A549 (cell line): ENCODE measurements at regions not wholly inside any gene's neighbourhood (a gene's known extent, or its start where the extent isn't known, plus 50 kb on each side); places are given as distances from the start of the nearest gene placed in this dataset.

Source experiments
- ATAC-seq, 2 experiments: fragments of 200-7000 bp in 1 of 2; fragments of >200 bp in 1 of 2; cut with Nextera tagmentation in 1 of 2; cut with Tn5 transposase in 1 of 2; 3 replicates each; pipeline versions ENCODE4 v1.8.0 to v1.9.1; 2018 to 2020; ENCODE audit warnings: mild to moderate bottlenecking in 1 of 2, moderate library complexity in 1 of 2
- CTCF ChIA-PET: fragments of 300-600 bp; sonication (Branson Sonifier 250); formaldehyde crosslinking; extraction: SDS; loops from one replicate; lab custom pipeline; 2021; ENCODE audit warnings: antibody characterized with exemption, inconsistent platforms; lab: Yijun Ruan, JAX
- POLR2A ChIA-PET: fragments of 350-600 bp; formaldehyde crosslinking; extraction: SDS; loops from one replicate; lab custom pipeline; 2021; ENCODE audit warnings: antibody characterized with exemption, inconsistent platforms; lab: Yijun Ruan, JAX
- DNase-seq, 2 experiments: peaks; one replicate each; pipeline versions ENCODE4 v3.0.0 to v3.0.0-alpha.2; 2011 to 2016; ENCODE audit warnings: low read depth in 1 of 2, low spot score in 1 of 2
- FAIRE-seq: peaks from 2 replicates; lab custom pipeline; 2011; peaks lifted over from hg19 to GRCh38; lab: Jason Lieb, UNC
- H3K27ac ChIP-seq, 2 experiments: fragments of >200 bp; sonication (Bioruptor Twin); formaldehyde crosslinking; 3 replicates each; pipeline ENCODE4 v1.5.1; 2016 to 2017
- H3K4me1 ChIP-seq: fragments of >200 bp; sonication (Bioruptor Twin); formaldehyde crosslinking; 3 replicates; pipeline ENCODE4 v1.6.1; 2016
- H3K4me2 ChIP-seq: fragments of >200 bp; sonication (Bioruptor Twin); formaldehyde crosslinking; 3 replicates; pipeline ENCODE4 v1.6.1; 2016
- H3K4me3 ChIP-seq: fragments of >200 bp; sonication (Bioruptor Twin); formaldehyde crosslinking; 3 replicates; pipeline ENCODE4 v1.5.1; 2016
- H3K9me3 ChIP-seq: fragments of >200 bp; sonication (Bioruptor Twin); formaldehyde crosslinking; 3 replicates; pipeline ENCODE4 v1.6.1; 2016
- BCL3 ChIP-seq: fragments of >200 bp; sonication (Bioruptor Twin); formaldehyde crosslinking; IDR thresholded peaks from 3 replicates; pipeline ENCODE4 v1.6.1; 2016
- BHLHE40 ChIP-seq: IDR thresholded peaks from 2 replicates; pipeline ENCODE4 v1.6.1; 2012; ENCODE audit warnings: low read depth, low read length, inconsistent platforms
- CEBPB ChIP-seq, 2 experiments: fragments of >200 bp in 1 of 2; sonication (Bioruptor Twin) in 1 of 2; formaldehyde crosslinking in 1 of 2; IDR thresholded peaks; 2 replicates each; pipeline ENCODE4 v1.6.1; 2012 to 2016
- CHD2 ChIP-seq: fragments of 150-350 bp; IDR thresholded peaks from 2 replicates; pipeline ENCODE4 v1.6.1; 2014; ENCODE audit warnings: low read length; ENCODE audit not compliant: partially characterized antibody
- CHD4 ChIP-seq: fragments of 200-600 bp; sonication (generic); IDR thresholded peaks from 2 replicates; pipeline ENCODE4 v1.6.1; 2016; ENCODE audit warnings: antibody characterized with exemption, mild to moderate bottlenecking, borderline replicate concordance
- CTCF ChIP-seq: fragments of >200 bp; sonication (Bioruptor Twin); formaldehyde crosslinking; IDR thresholded peaks from 3 replicates; pipeline ENCODE4 v1.5.1; 2016
- EHMT2 ChIP-seq: fragments of 200-600 bp; sonication (generic); IDR thresholded peaks from 2 replicates; pipeline ENCODE4 v1.6.1; 2016; ENCODE audit warnings: antibody characterized with exemption, low read depth, mild to moderate bottlenecking, moderate library complexity
- EP300 ChIP-seq, 2 experiments: fragments of >200 bp; sonication (Bioruptor Twin); formaldehyde crosslinking; IDR thresholded peaks; 2 replicates in 1 of 2; 3 replicates in 1 of 2; pipeline ENCODE4 v1.6.1; 2016 to 2017
- ESRRA ChIP-seq: fragments of 150-350 bp; IDR thresholded peaks from 2 replicates; pipeline ENCODE4 v1.6.1; 2014; ENCODE audit warnings: mild to moderate bottlenecking, low read length, borderline replicate concordance
- FOSB ChIP-seq: fragments of 250-450 bp; sonication (Bioruptor Pico); IDR thresholded peaks from 2 replicates; pipeline ENCODE4 v1.5.0; 2020; ENCODE audit warnings: mild to moderate bottlenecking, moderate library complexity
- HDAC2 ChIP-seq: fragments of 200-600 bp; sonication (generic); IDR thresholded peaks from 2 replicates; pipeline ENCODE4 v1.6.1; 2016
- HEYL ChIP-seq: fragments of 250-450 bp; sonication (Bioruptor Pico); IDR thresholded peaks from 2 replicates; pipeline ENCODE4 v1.8.0; 2021; ENCODE audit warnings: mild to moderate bottlenecking, moderate library complexity
- HMGXB4 ChIP-seq: fragments of 250-450 bp; sonication (Bioruptor Pico); IDR thresholded peaks from 2 replicates; pipeline ENCODE4 v1.5.0; 2021; ENCODE audit warnings: mild to moderate bottlenecking, moderate library complexity, borderline replicate concordance
- JUN ChIP-seq, 2 experiments: fragments of >200 bp; sonication (Bioruptor Twin); formaldehyde crosslinking; IDR thresholded peaks; 2 replicates in 1 of 2; 3 replicates in 1 of 2; pipeline ENCODE4 v1.6.1; 2016 to 2017
- KDM5A ChIP-seq: fragments of 200-600 bp; sonication (generic); IDR thresholded peaks from 2 replicates; pipeline ENCODE4 v1.6.1; 2016; ENCODE audit warnings: antibody characterized with exemption, mild to moderate bottlenecking
- NPAS2 ChIP-seq: fragments of 250-450 bp; sonication (Bioruptor Pico); IDR thresholded peaks from 2 replicates; pipeline ENCODE4 v1.8.0; 2022; ENCODE audit warnings: mild to moderate bottlenecking, moderate library complexity, borderline replicate concordance
- POLR2A ChIP-seq: IDR thresholded peaks from 2 replicates; pipeline ENCODE4 v1.6.1; 2012; ENCODE audit warnings: mild to moderate bottlenecking, low read length
- RFX5 ChIP-seq: fragments of 450-650 bp; IDR thresholded peaks from 2 replicates; pipeline ENCODE4 v1.7.1; 2014; ENCODE audit warnings: antibody characterized with exemption, mild to moderate bottlenecking, moderate library complexity
- RNF2 ChIP-seq: fragments of 200-600 bp; sonication (generic); IDR thresholded peaks from 2 replicates; pipeline ENCODE4 v1.6.1; 2016; ENCODE audit warnings: low read depth, mild to moderate bottlenecking, antibody characterized with exemption, moderate library complexity, borderline replicate concordance
- SREBF2 ChIP-seq: fragments of 450-650 bp; IDR thresholded peaks from 2 replicates; pipeline ENCODE4 v1.6.1; 2014; ENCODE audit warnings: mild to moderate bottlenecking, moderate library complexity
- TP53 ChIP-seq: fragments of 250-450 bp; sonication (Bioruptor Pico); IDR thresholded peaks from 2 replicates; pipeline ENCODE4 v1.5.0; 2021; ENCODE audit warnings: mild to moderate bottlenecking, moderate library complexity
- ZC3H11A ChIP-seq: fragments of 450-650 bp; IDR thresholded peaks from 2 replicates; pipeline ENCODE4 v1.6.1; 2014; ENCODE audit warnings: antibody characterized with exemption, mild to moderate bottlenecking
- ZFP36 ChIP-seq: fragments of 450-650 bp; IDR thresholded peaks from 2 replicates; pipeline ENCODE4 v1.6.1; 2014; ENCODE audit warnings: borderline replicate concordance; ENCODE audit not compliant: partially characterized antibody
- WGBS: methylation state at CpG from one replicate; pipeline ENCODE4 v1.1.6; 2017; ENCODE audit errors: missing lambda C conversion rate; 5-methylcytosine and 5-hydroxymethylcytosine counted together

DNA sequence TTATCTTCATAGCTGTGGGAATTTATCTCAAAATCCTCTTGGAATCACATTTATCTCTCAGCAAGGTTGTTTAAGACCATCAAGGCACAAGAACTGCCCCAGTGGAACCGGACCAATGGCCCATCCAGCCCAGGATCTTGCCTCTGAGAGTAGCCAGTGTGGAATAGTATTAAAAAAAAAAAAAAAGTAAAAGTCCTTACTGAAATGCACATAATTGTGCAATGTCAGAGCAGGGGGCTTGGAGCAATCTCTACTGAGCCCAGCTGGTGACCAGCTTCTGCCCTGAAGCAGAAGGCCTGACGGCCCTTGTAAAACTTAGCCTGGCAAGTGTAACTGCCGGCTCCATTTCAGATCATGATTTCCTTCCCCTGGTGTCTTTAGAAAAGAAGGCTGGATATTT, 355.6 kb upstream of the PIK3C3 start:
- 26% methylated on average over 3 of the region's 3 CpGs for WGBS
- ATAC-seq, result no peak

GRCh38 chr18:41594582-41594981, 360.5 kb upstream of the PIK3C3 start:
- ChIA-PET POLR2A (no interaction called here), CTCF (no interaction called here)
- Histone ChIP-seq H3K4me3 (no peak overlapping the region), H3K27ac (no peak overlapping the region), H3K9me3 (no peaks in the 10 kb centered on the region), H3K4me1 (no peaks in the 10 kb centered on the region), H3K4me2 (no peak overlapping the region)
- TF ChIP-seq POLR2A, result no peak
- no peak for TF ChIP-seq BHLHE40
- TF ChIP-seq CHD4, result no peak
- no peak for TF ChIP-seq RNF2
- TF ChIP-seq ZFP36, result no peak
- no peak for TF ChIP-seq ESRRA
- no peak for TF ChIP-seq HMGXB4
- TF ChIP-seq HEYL (CRISPR knock-in tag), result no peak
- no peak for TF ChIP-seq ZC3H11A
- no peak for TF ChIP-seq SREBF2
- TF ChIP-seq KDM5A, result no peak
- TF ChIP-seq TP53 (CRISPR knock-in tag), result no peak
- TF ChIP-seq JUN (IDR thresholded peaks at IDR 0.05), result no peak
- no peak for TF ChIP-seq CEBPB (IDR thresholded peaks at IDR 0.05)
- TF ChIP-seq BCL3, result no peak
- 14% methylated on average over 3 of the region's 3 CpGs for WGBS
- FAIRE-seq (no peak), ATAC-seq (no peak), DNase-seq (no peak)

More for the DNA sequence above, 355.6 kb upstream of the PIK3C3 start:
- Histone ChIP-seq H3K9me3 (no peaks in the 10 kb centered on the region), H3K27ac (no peak overlapping the region), H3K4me3 (no peak overlapping the region), H3K4me1 (no peaks in the 10 kb centered on the region), H3K4me2 (no peak overlapping the region)
- DNase-seq (no peak), FAIRE-seq (no peak)
- ChIA-PET POLR2A (no interaction called here), CTCF (no interaction called here)
- TF ChIP-seq FOSB (no peak), EP300 (IDR thresholded peaks at IDR 0.05) (no peak), RFX5 (no peak), BHLHE40 (no peak), CTCF (no peak), CHD2 (no peak), EHMT2 (no peak), ESRRA (no peak), NPAS2 (CRISPR knock-in tag) (no peak), BCL3 (no peak), HDAC2 (no peak)
